ENCODE measurements at regions not wholly inside any gene's neighbourhood (a gene's known extent, or its start where the extent isn't known, plus 50 kb on each side); places are given as distances from the start of the nearest gene placed in this dataset.

GRCh38 chr1:81702079-81702715, 98.5 kb upstream of the ADGRL2 start:
- TF ChIP-seq, protein P1, sequence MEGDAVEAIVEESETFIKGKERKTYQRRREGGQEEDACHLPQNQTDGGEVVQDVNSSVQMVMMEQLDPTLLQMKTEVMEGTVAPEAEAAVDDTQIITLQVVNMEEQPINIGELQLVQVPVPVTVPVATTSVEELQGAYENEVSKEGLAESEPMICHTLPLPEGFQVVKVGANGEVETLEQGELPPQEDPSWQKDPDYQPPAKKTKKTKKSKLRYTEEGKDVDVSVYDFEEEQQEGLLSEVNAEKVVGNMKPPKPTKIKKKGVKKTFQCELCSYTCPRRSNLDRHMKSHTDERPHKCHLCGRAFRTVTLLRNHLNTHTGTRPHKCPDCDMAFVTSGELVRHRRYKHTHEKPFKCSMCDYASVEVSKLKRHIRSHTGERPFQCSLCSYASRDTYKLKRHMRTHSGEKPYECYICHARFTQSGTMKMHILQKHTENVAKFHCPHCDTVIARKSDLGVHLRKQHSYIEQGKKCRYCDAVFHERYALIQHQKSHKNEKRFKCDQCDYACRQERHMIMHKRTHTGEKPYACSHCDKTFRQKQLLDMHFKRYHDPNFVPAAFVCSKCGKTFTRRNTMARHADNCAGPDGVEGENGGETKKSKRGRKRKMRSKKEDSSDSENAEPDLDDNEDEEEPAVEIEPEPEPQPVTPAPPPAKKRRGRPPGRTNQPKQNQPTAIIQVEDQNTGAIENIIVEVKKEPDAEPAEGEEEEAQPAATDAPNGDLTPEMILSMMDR (IDR thresholded peaks at IDR 0.05): no peak
- TF ChIP-seq POLR2A (IDR thresholded peaks at IDR 0.05): no peak
